VCaP (cell line): ENCODE measurements at regions not wholly inside any gene's neighbourhood (a gene's known extent, or its start where the extent isn't known, plus 50 kb on each side); places are given as distances from the start of the nearest gene placed in this dataset.

Experiments used
- H3K27ac ChIP-seq: fragments of 450-650 bp; 2 replicates; pipeline ENCODE4 v1.5.1; 2017
- TF ChIP-seq, protein P1 (sequence below): fragments of 450-650 bp; conservative IDR thresholded peaks from 2 replicates; pipeline ENCODE4 v1.5.1; 2017; ENCODE audit warnings: mild to moderate bottlenecking, moderate library complexity

GRCh38 chr3:25036633-25037032 is 391.4 kb upstream of the RARB start:
- H3K27ac ChIP-seq = no peak overlapping the region
- TF ChIP-seq, protein P1, sequence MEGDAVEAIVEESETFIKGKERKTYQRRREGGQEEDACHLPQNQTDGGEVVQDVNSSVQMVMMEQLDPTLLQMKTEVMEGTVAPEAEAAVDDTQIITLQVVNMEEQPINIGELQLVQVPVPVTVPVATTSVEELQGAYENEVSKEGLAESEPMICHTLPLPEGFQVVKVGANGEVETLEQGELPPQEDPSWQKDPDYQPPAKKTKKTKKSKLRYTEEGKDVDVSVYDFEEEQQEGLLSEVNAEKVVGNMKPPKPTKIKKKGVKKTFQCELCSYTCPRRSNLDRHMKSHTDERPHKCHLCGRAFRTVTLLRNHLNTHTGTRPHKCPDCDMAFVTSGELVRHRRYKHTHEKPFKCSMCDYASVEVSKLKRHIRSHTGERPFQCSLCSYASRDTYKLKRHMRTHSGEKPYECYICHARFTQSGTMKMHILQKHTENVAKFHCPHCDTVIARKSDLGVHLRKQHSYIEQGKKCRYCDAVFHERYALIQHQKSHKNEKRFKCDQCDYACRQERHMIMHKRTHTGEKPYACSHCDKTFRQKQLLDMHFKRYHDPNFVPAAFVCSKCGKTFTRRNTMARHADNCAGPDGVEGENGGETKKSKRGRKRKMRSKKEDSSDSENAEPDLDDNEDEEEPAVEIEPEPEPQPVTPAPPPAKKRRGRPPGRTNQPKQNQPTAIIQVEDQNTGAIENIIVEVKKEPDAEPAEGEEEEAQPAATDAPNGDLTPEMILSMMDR = no peak

DNA sequence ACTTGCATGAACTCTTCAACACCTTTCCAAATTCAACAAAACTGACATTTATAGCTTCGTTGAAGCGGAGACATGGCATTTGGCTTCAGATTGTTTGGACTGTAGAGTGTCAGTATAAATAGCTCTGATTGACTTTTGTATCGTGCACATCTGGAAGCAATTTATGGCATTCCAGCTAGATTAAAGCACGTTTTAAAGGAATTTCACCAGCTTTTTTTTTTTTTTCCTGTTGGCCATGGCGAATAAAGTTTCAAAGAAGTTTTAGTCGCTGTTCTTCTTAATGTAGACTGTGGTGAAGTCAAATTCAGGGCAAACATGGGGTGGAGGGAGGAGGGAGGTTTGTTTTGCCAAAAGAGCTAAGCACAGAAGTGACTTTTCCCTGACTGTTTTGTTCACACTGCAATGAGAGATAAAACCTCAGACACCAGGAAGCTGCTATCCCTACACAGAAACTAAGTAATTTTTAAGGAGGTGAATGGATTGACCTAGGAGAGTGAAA is 391.0 kb upstream of the RARB start:
- TF ChIP-seq, protein P1 = no peak
- H3K27ac ChIP-seq = no peak overlapping the region

DNA sequence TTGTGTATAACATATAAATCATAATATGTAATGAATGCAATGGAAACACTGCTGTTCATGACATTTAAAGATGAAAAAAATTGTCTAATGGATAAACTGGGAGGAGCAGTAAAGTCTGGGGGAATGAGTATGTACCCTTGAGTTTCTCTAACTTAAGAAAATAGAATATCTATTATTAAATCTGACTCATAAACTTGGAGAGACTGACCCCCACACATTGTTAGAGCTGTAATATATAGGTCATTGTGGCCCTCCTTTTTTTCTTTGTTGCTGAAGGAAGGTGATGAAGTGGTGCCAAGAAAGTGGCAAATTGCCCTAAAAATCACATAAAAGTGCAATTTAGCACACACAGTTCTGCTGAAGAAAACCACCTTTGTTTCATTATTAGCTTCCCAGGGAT is 389.8 kb upstream of the RARB start:
- no peak overlapping the region for H3K27ac ChIP-seq
- TF ChIP-seq, protein P1 = no peak

DNA sequence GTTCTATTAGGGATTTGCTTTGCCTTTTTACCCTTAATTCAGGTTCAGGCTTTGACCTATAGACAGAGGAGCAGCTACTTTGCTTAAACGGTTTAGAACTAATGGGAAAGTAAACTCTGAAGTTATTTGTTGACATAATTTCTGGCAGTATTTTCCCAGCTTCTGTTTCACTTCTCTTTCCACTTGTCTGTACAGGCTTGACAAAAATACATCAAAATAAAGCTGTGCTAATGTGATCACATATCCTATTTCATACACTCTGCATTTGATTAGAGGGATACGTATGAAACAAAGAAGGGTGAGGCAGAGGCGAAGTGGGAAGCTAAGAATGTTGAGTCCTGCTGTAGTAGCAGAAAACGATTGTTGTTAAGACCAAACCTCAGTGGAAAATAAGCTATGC is 389.1 kb upstream of the RARB start:
- no peak overlapping the region for H3K27ac ChIP-seq

DNA sequence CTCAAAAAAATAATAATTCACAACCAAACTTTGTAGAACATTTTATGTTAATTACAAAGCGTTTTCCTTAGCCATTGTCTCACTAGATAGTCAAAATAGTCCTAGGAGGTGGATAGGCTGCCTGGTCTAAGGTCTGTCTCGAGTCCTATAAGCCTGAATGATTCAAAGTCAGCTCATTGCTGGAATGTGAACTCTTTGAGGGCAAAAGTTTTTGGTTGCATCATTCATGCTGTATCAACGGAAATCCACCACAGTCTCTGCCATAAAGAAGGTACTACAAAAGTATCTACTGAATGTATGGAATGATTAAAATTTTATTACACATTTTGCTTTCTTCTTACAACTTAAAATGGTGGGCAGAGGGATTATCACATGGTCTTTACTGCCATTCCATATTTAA is 387.3 kb upstream of the RARB start:
- H3K27ac ChIP-seq = no peak overlapping the region
- TF ChIP-seq, protein P1 = no peak

More for the DNA sequence above, 389.1 kb upstream of the RARB start:
- TF ChIP-seq, protein P1 = no peak

DNA sequence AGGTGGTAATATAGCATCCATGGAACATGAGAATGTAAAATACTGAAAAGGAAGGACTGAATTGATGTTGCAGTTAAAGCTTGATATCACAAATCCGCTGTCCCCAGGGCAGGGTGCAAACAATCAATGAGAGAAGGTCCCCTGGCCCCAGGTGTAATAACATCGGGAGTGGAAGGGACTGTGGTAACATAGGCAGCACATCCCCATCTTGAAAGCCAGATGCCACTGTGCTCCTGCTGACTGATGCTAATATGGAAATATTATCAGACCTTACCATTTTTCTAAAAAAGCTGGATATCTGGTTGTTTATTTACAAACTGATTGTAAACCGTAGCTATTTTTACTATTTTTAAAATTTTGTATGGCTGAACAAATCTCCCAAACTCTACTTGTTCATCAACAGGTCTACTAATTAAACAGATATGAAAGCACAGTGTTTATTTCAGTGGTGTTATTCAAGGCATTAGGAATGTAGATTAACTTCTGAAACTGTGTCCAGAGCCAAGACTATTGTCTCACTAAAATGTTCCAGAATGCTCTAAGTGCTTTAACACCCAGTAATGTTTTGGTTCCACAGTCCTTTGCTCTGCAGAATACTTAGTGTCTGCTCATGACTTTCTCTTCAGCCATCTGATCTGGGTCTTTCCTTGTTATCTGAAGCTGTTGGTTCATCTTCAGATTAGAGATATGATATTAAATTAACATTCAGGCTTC is 386.0 kb upstream of the RARB start:
- no peak overlapping the region for H3K27ac ChIP-seq
- TF ChIP-seq, protein P1 = no peak

GRCh38 chr3:25043177-25043576 is 384.9 kb upstream of the RARB start:
- no peak overlapping the region for H3K27ac ChIP-seq
- TF ChIP-seq, protein P1 = no peak
